HG03571 (cell line): ENCODE measurements at regions not wholly inside any gene's neighbourhood (a gene's known extent, or its start where the extent isn't known, plus 50 kb on each side); places are given as distances from the start of the nearest gene placed in this dataset.

Source experiments
- ATAC-seq: cut with Tn5 transposase; IDR thresholded peaks from one replicate; pipeline ENCODE4 v1.9.1; 2021; ENCODE audit not compliant: unreplicated experiment

GRCh38 chr13:39892721-39893685 lies 237.5 kb downstream of the COG6 start:
- no peak for ATAC-seq

- ATAC-seq = no peak
These were observed 238.3 kb downstream of the COG6 start for GRCh38 chr13:39893808-39894207.

- ATAC-seq = no peak
These were observed 239.1 kb downstream of the COG6 start for GRCh38 chr13:39894586-39894985.

GRCh38 chr13:39895254-39895653 lies 239.8 kb downstream of the COG6 start:
- no peak for ATAC-seq

GRCh38 chr13:39897636-39898035 lies 242.2 kb downstream of the COG6 start:
- ATAC-seq = no peak

- ATAC-seq = no peak
These were observed 244.8 kb downstream of the COG6 start for GRCh38 chr13:39900106-39900750.

GRCh38 chr13:39904959-39905358 lies 249.5 kb downstream of the COG6 start:
- no peak for ATAC-seq

GRCh38 chr13:39909634-39910033 lies 254.2 kb downstream of the COG6 start:
- no peak for ATAC-seq

- no peak for ATAC-seq
These were observed 254.6 kb downstream of the COG6 start for GRCh38 chr13:39910041-39910440.

GRCh38 chr13:39910833-39911232 lies 255.4 kb downstream of the COG6 start:
- no peak for ATAC-seq

- ATAC-seq = no peak
These were observed 257.9 kb downstream of the COG6 start for GRCh38 chr13:39913339-39913738.

- no peak for ATAC-seq
These were observed 258.5 kb downstream of the COG6 start for GRCh38 chr13:39913928-39914327.

- no peak for ATAC-seq
These were observed 260.0 kb downstream of the COG6 start for GRCh38 chr13:39915418-39915817.

GRCh38 chr13:39916330-39916729 lies 260.9 kb downstream of the COG6 start:
- no peak for ATAC-seq

- no peak for ATAC-seq
These were observed 263.3 kb downstream of the COG6 start for GRCh38 chr13:39918620-39919236.

- no peak for ATAC-seq
These were observed 265.2 kb downstream of the COG6 start for GRCh38 chr13:39920613-39921012.

- no peak for ATAC-seq
These were observed 270.9 kb downstream of the COG6 start for GRCh38 chr13:39926345-39926744.

- ATAC-seq = no peak
These were observed 272.8 kb downstream of the COG6 start for GRCh38 chr13:39928261-39928660.

- no peak for ATAC-seq
These were observed 274.1 kb downstream of the COG6 start for GRCh38 chr13:39929583-39929982.

GRCh38 chr13:39930060-39930459 lies 274.6 kb downstream of the COG6 start:
- ATAC-seq = no peak

- ATAC-seq = no peak
These were observed 275.3 kb downstream of the COG6 start for GRCh38 chr13:39930544-39931444.
